ENCODE measurements at regions not wholly inside any gene's neighbourhood (a gene's known extent, or its start where the extent isn't known, plus 50 kb on each side); places are given as distances from the start of the nearest gene placed in this dataset.
A peak's percentile ranks its signal among the peaks of the same experiment; 100 is the strongest.

DNA sequence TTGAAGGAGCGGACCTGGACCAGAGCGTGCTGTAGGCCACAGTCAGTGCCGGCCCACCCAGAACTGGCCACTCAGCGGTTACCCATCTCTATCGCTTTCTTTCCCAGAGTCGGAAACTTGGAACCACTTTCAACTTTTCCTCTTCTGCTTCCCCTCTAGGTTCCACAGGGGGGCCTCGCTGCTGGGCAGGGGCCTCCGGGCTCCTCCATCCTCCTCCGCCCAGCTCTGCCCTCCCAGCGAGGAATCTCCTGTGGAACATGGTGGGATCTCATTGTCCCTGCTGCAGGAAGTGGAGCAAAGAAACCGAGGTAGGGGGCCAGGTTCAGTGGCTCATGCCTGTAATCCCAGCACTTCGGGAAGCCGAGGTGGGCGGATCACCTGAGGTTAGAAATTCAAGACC, 139.2 kb downstream of the ETS2 start:
- intact Hi-C loops (cut with DNase I) = no loop called here

DNA sequence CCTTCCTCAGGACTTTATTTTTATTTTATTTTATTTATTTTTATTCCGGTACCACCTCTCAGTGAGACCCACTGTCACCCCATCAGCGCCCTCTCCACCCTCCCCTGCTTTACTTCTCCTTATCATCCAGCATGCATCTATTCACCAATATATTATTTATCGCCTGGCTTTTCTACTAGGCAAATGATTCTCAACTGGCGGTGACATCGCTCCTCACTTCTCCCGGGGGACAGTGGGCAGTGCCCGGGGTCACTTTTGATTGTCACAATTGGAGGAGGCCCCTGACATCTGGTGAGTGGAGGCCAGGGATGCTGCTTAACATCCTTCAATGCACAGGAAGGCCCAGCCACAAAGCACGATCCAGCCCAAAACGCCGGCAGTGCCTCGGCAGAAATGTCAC, 138.7 kb downstream of the ETS2 start:
- no peak for TF ChIP-seq CTCF (IDR thresholded peaks at IDR 0.05)
- H3K27me3 ChIP-seq = no peaks in the 10 kb centered on the region
- no peaks in the 10 kb centered on the region for H3K4me1 ChIP-seq
- no peak overlapping the region for H3K4me3 ChIP-seq
- no peak overlapping the region for H3K27ac ChIP-seq
- DNase-seq (no peak), ATAC-seq (no peak)
- intact Hi-C loops (cut with DNase I) = no loop called here
- H3K36me3 ChIP-seq = no peaks in the 10 kb centered on the region
- H3K9me3 ChIP-seq = no peaks in the 10 kb centered on the region

More for the DNA sequence above, 139.2 kb downstream of the ETS2 start:
- Histone ChIP-seq H3K4me1 (no peaks in the 10 kb centered on the region), H3K27ac (no peak overlapping the region), H3K27me3 (no peaks in the 10 kb centered on the region), H3K9me3 (no peaks in the 10 kb centered on the region), H3K36me3 (no peaks in the 10 kb centered on the region), H3K4me3 (no peak overlapping the region)
- ATAC-seq (no peak), DNase-seq (no peak)
- no peak for TF ChIP-seq CTCF (IDR thresholded peaks at IDR 0.05)

DNA sequence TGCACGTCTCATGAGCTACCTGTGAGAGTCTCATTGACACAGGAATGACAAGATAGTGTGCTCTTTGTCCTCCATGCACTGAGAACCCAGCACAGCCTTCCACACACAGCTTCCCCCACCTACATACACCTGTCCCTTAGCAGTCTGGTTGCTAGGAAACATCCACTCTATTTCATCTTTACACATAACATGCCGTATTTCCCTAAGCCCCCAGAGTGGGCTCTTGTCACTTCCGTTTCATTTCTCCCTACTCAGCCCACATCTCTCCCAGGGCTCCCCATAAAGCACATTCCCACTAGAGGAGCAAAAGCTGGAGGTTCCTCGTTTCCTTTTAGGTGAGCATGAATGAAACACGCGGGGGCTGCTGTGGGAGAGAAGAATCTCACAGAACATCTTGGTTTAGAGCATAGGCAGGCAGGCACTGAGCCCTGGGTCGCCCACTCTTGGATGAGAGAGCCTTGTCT, 137.1 kb downstream of the ETS2 start:
- no peak for DNase-seq
- Histone ChIP-seq H3K9me3 (no peaks in the 10 kb centered on the region), H3K27me3 (no peaks in the 10 kb centered on the region), H3K36me3 (no peaks in the 10 kb centered on the region), H3K27ac (no peak overlapping the region), H3K4me3 (no peak overlapping the region), H3K4me1 (no peaks in the 10 kb centered on the region)
- TF ChIP-seq CTCF (IDR thresholded peaks at IDR 0.05) = no peak
- ATAC-seq = no peak
- intact Hi-C loops (cut with DNase I) = no loop called here

DNA sequence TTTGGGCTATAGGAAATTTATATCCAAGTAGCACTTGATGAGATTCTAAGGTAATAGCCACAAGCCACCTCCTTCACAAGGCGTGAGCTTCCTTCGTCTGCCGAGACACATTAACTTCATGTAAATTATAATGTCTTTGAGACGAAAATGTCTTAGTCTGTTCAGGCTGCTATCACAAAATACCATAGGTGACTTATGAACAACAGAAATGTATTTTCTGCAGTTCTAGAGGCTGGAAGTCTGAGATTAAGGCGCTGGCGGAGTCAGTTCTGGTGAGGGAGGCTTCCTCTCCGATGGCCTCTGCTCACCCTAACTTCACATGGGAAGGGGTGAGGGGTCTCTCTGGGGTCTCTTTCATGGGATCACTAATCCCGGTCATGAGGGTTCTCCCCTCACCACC, 133.0 kb downstream of the ETS2 start:
- Histone ChIP-seq H3K27me3 (no peaks in the 10 kb centered on the region), H3K4me1 (no peaks in the 10 kb centered on the region), H3K9me3 (no peaks in the 10 kb centered on the region), H3K36me3 (no peaks in the 10 kb centered on the region), H3K27ac (no peak overlapping the region), H3K4me3 (no peak overlapping the region)
- no peak for TF ChIP-seq CTCF (IDR thresholded peaks at IDR 0.05)
- DNase-seq (no peak), ATAC-seq (no peak)
- intact Hi-C loops (cut with DNase I) = no loop called here

DNA sequence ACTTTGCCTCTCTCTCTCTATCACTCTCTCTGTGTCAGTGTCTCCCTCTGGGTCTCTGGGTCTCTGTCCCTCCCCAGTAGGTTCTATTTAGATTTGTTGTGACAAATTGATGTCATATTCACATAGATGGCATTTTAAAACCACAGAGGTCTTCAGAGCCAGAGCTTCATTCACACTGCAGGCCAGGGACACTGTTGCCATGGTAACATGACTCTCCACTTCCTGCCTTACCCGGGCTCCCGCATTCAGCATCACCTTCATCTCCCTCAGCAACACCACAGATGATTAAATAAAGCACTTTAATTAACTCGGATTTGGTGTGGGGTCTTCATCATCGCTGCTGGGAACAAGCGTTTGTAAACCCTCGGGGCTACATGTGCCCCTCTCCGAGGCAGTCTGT, 132.6 kb downstream of the ETS2 start:
- H3K9me3 ChIP-seq = no peaks in the 10 kb centered on the region
- no peak overlapping the region for H3K27ac ChIP-seq
- intact Hi-C loops (cut with DNase I) = no loop called here
- no peaks in the 10 kb centered on the region for H3K36me3 ChIP-seq
- H3K4me1 ChIP-seq = no peaks in the 10 kb centered on the region
- H3K27me3 ChIP-seq = no peaks in the 10 kb centered on the region
- TF ChIP-seq CTCF (IDR thresholded peaks at IDR 0.05) = no peak
- DNase-seq (no peak), ATAC-seq (no peak)
- no peak overlapping the region for H3K4me3 ChIP-seq

DNA sequence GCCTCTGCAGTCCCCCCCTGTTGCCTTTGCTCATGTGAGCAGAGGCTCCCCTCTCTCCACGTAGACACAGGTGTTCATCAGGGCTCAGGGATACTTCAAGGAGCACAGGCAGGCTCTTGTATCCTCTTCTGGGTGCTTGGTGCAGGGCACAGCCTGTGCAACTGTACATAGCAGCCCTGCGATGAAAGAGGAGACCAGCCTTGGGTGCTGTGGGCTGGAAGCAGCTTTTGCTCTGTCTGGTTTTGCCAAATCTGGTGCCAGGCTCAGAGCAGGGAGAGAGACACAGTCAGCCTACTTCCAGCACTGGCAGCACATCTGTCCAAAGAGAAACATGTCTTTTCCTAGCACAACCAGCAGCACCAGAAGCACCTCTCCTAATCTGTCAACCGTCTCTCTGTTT, 132.1 kb downstream of the ETS2 start:
- Histone ChIP-seq H3K9me3 (no peaks in the 10 kb centered on the region), H3K4me1 (no peaks in the 10 kb centered on the region), H3K36me3 (no peaks in the 10 kb centered on the region), H3K4me3 (no peak overlapping the region), H3K27ac (no peak overlapping the region), H3K27me3 (no peaks in the 10 kb centered on the region)
- DNase-seq (no peak), ATAC-seq (peak; percentile 37)
- TF ChIP-seq CTCF (IDR thresholded peaks at IDR 0.05) = no peak
- intact Hi-C loops (cut with DNase I) = no loop called here

Data from upper lobe of right lung (tissue), 1 donor.